NCI-H2196 treated with DMSO at 0.1 percent for 48 hours (cell line): ENCODE measurements at regions not wholly inside any gene's neighbourhood (a gene's known extent, or its start where the extent isn't known, plus 50 kb on each side); places are given as distances from the start of the nearest gene placed in this dataset.
"Not testable (repeated sequence)": the region's sequence is repeated elsewhere in the genome, so short reads cannot be mapped to it uniquely, and the experiment has no call there.

ENCODE experiments used
- DNase-seq: peaks from one replicate; lab custom pipeline; 2025; ENCODE audit not compliant: unreplicated experiment; lab: John Stamatoyannopoulos, UW

DNA sequence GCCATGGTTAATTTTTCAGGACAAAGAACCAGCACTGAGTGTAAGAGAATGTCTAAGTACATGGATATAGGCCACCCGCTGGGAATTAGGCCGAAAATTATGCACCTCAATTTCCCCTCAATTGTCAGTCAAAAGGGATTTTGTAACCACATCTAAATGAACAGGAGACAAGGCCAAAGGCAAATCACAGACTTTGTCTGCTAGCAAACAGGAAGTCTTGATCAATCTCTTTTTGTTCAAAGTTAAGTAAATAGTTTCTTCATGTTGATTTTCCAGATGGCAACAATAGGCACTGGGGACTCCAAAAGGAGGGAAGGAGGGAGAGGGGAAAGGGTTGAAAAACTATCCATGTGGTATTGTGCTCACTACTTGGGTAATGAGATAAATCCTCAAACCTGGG is 276.0 kb downstream of the COG6 start:
- DNase-seq, result no peak

DNA sequence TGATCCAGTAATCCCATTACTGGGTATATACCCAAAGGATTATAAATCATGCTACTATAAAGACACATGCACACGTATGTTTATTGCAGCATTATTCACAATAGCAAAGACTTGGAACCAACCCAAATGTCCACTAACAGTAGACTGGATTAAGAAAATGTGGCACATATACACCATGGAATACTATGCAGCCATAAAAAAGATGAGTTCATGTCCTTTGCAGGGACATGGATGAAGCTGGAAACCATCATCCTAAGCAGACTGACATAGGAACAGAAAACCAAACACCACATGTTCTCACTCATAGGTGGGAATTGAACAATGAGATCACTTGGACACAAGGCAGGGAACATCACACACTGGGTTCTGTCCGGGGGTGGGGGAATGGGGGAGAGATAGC is 277.1 kb downstream of the COG6 start:
- not testable (repeated sequence) for DNase-seq

DNA sequence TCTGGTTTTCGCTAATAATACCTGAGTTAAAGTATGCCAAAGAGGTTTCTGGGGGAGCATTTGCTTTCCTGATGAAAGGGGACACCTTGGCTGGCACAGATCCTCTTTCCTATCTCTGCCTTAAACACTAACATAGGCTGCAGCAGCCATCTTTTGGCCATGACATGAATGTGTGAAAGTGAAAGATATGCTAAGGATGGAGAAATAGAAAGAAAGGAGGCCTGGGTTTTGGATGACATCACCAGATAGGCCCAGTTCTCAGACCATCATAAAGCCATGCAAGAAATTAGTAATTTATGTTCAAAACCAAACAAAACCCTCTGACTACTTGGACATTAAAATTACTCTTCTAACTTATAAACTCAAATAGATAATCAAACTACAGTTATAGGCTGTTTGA is 279.7 kb downstream of the COG6 start:
- no peak for DNase-seq

DNA sequence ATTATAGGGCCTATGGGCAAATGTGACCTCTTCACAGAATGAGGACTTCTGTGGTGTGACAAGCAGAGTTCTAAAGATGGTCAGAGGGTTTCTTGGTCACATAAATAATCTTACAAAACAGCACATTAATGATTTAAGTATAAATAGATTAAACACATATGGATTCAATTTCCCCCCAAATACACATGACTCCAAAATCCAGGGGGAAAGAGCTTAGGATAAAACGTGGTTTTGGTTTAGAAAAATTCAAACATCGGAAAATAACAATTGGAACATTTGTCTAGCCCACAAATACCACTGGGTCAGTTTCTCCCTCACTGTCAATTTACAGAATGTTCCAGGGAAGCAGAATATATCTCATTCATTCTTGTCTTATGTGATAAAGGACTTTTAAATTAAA is 283.1 kb downstream of the COG6 start:
- DNase-seq, result no peak

DNA sequence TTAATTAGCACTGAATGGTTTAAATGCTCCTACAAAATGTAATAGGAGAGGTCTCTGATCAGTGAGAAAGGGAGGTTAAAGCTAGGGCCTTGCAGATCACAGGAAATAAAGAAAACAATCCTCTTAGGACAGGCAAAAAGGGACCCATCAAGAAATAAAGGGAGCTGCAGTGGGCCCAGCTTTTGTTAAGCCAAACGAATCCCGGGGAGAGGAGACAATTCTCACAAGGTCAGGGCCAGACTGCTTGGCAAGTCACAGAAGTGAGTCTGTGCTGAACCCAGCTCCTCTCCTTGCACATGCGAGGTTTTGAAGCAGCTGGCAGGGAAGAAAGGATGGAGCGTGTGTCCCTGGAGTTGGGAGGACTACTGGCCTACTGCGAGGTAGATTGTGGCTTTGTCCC is 285.8 kb downstream of the COG6 start:
- DNase-seq, result no peak

DNA sequence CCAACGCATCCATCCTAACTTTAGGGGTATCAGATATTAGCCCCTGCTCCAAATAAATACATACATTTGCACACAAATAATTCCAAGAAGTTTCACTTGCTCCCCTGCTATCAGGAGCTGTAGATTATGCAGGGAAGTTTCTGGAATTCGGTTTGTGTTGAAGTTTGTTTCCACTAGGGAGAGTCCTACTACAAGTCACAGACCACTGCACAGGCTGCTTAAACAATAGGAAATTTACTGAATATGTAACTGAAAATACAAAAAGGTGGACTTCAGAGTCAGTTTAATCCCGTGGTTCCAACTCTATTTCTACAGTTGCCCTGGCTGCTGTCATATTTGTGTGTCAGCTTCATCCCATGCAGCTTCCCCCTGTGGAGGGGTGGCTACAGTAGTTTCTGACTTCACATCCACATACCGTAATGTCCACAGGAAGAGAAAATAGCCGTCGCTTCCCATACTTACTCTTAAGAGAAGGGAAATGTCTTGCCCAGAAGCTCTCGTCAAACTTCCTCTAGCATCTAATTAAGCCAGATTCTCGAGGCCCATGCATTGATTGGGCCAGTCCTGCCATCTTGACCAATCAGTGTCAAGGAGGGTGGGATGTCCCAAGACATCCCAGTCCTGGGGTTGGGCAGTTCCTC is 286.6 kb downstream of the COG6 start:
- DNase-seq, result no peak

DNA sequence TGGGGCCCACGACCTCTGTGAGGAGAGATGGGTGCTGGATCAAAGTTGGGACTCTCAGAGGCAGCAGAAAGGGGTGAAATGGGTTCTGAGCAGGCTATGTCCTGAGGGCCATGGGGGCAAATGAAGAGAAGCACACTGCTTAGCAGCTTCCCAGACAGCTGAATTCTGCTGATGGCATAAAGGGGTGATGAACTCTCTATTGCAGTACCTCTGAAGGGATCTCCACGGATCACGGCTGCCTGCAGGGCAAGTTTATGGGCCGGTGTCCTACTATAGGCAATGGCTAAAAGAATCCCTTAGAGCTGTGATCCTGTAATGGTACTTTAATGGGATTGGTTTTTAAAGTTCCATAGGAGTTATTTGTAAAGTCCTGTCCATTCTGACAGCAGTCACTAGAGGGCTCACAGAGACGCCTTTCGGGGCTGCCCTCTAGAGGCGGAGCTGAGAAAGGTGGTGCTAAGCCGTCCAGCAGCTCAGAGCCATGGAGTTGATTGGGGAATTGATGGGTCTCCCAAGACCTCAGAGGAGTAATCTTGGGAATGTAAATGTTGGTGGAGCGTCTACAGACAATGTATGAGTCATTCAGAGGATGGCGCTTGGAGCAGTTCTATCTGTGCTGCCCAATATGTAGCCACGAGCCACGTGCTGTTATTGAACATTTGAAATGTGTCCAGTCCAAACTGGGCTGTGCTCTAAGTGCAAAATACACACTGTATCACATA is 287.3 kb downstream of the COG6 start:
- no peak for DNase-seq

DNA sequence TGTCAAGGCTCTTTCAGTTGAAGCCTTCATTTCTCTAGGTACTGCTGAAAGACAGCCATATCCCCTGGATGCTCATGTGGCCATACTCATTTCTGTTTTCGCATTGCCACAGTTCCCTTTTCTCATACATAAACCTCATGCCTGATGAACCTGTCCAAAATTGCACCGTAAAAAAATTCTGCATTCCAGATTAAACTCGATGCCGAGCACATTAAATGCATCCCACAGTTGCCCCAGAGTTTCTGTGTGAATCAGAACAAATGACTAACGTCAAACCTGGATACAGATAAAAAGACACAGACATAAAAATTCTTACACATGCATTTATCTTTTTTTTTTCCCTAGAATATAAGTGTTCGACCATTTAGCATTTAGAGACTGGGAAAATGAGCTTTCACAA is 288.2 kb downstream of the COG6 start:
- no peak for DNase-seq

DNA sequence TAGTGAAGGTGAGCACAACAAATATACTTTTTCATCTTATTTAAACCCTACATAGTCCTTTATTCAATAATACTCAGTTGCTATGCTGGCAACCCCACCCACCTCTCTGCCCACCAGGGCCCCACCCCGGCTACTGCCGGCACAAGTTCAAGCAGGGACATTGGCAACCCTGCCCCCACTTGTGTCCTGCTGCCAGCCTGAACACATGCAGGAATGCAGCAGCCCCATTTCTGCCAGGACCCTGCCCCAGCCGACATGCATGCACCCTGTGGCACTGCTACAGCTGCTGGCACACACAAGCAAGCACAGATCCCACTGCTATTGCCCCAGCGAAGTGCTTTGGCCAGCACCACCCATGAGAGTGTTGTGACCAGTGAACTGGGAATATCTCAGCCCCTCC is 289.8 kb downstream of the COG6 start:
- no peak for DNase-seq

DNA sequence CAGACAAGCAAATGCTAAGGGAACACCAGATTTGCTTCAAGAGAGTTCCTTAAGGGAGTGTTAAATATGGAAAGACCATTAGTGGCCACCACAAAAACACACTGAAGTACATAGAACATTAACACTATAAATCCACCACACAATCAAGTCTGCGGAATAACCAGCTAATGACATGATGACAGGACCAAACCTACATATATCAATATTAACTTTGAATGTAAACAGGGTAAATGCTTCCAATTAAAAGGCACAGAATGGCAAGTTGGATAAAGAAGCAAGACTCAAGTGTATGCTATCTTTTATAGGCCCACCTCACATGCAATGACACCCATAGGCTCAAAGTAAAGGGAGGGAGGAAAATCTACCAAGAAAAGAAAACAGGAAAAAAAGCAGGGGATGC is 291.3 kb downstream of the COG6 start:
- no peak for DNase-seq

DNA sequence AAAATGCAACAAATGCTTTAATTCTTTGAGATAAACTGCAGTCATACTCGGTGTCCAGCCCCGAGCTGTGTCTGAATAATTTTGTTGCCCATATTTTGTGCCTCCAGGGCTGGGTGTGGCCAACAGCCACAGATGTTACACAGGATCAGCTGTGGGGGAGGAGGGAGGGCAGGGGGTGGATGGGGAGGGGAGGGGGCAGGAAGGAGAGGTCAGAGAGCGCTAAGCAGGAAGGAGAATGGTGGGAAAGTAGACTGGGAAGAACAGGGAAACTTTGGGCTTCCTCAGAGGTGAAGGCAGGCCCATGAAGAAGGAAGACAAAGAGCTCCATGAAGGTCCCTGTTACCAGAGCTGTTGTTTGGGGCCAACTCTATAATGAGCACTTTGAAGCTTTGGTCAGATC is 295.8 kb downstream of the COG6 start:
- no peak for DNase-seq

DNA sequence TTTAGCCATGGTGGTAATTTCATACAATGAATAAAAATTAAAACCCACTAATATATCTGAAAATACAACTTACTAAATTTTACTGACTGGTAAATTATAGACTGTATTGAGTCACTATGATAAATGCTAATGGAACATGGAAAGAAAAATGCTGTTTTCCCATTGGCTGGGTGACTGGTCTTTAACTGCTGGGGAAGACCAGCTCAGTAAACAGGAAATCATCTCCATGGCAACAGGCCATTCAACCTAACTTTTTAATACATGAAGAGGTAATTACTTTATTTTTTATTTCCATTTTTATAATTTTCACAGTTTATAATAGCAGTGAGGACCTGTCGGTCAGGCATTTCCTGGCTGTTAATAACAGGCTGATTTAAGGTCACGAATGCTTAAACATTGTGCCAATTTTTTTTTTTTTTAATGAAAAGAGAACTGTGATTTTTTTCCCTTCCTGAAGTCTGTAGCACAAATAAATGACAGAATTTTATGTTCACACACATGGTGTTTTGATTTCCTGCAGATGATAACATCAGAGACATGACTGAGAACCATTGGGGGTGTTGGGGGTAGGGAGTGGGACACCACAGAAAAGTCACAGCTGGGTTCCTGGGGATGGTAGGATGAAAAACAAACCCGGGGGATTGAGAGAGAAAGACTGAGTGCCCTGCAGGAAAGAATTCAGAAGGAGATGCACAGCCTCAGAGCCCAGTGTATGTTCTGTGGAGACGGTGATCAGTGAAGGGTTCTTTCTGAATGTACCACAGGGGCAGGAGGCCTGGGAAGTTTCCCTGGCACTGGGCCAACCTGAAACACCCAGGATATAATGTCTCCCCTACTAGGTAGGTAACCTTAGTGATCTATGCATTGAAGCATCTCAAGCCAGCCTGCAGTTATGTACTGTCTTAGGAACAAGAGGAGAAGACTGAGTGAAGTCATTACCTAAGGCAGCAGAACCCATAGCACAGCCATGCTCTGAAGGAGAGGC is 297.1 kb downstream of the COG6 start:
- DNase-seq, result no peak

DNA sequence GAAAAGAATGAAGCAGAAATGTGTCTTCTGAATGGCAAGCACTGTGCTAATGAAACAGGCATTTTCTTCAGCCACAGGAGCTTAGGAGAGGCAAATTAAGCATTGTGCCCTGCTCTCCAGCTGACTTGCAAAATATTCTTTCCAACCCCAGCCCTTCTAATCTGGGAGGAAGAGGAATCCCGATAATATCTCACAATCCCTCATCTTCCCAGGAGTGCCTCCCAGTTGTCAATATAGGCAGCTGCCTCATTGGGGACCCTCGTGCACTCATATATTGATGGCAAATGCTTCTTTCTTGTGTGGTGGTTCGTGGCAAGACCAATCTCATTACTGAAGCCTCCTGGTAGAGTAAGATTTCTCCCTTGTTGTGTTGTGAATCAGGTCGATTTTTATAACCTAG is 299.0 kb downstream of the COG6 start:
- no peak for DNase-seq

DNA sequence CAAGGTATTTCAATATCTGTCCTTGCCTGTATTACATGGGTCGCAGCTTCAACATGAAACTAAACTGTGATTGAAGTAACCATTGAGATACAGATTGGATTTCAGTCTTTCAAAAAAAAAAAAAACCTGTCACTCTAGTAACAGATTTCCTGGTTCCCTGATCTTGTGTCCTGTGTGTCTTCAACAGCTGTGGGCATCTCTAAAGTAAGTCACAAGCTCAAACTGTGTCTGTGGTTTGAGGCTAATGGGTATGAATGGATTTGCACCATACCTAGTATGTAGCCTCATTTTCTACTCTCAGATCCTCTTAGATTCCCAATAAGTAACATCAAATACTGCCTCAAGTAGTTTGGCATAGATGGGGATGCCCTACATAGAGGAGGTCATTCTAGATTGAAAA is 300.1 kb downstream of the COG6 start:
- no peak for DNase-seq

DNA sequence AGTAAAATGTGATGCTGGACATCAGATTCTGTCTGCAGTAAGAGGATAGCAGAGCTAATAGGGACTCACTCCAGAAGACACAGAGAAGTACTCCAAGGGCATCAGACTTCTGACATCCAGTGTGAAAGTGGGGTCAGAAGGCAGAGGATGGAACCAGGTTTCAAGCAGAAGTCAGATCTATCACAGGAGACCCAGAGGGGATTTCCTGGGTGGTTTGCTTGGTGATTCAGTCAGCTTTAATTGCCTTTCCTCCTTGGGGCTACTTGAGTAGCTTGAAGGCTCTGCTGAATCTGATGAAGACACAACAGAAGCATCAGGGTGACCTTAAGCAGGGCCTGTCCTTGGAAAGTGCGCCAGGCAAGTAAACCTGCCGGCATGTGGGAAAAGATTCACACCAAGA is 300.6 kb downstream of the COG6 start:
- no peak for DNase-seq

DNA sequence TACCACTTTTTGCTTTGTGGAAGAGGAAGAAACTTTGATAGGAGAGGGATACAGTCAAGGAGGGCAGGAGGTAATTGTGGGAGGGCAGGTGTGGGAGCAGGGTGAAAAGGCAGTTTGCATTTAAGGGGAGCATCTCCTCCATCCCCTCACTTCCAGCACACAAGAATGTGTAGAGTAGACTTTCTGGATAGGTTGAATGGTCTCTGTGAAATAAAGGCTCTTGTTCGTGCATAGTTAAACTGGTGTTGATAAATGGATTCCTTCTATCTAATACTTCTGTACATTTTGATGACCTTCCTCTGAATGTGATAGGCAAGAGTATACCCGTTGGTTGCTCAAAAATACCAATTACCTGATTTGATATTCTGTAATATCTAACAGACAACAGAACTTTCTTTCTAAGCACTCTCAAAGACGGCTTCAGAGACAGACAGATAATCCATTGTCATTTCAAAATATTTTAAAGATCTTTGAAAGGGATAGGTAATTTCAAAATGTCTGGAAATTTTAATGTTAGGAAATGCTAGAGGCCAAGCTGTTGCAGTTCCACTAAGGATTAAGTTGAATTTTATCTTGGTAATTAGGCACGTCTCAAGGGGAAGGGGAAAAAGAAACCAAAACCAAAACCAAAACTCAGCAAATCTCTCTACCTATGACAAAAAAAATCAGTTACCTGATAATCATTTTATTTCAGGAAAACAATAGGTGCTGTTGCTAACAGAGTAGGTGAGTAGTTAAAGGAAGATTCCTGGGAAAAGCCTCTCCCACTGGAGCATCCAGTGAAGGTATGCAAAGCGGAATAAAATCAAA is 302.6 kb downstream of the COG6 start:
- DNase-seq, result no peak

DNA sequence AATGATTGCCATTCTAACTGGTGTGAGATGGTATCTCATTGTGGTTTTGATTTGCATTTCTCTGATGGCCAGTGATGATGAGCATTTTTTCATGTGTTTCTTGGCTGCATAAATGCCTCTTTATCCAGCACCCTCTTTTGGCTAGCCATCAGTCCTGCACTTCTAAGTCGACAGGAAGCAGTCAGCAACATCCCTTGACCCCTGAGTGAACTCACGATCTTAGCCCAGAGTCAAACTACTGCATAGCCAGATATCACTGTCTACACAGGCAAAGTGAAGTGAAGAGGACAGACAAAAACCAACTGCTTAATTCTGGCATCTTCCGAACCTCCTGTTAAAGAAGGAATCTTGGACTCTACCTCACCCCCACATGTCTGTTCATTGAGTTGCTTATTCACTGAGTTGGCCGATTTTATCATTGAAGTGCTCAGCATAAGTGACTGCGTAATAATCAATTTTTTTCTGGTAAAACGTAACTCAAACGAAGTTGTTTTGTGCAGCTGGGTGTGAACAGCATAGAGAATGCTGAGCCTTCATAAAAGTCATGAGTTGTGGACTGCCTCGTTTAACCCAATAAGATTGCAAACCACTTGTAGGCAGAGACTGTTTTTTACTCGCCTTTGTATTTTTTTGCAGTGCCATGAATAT is 304.2 kb downstream of the COG6 start:
- no peak for DNase-seq

DNA sequence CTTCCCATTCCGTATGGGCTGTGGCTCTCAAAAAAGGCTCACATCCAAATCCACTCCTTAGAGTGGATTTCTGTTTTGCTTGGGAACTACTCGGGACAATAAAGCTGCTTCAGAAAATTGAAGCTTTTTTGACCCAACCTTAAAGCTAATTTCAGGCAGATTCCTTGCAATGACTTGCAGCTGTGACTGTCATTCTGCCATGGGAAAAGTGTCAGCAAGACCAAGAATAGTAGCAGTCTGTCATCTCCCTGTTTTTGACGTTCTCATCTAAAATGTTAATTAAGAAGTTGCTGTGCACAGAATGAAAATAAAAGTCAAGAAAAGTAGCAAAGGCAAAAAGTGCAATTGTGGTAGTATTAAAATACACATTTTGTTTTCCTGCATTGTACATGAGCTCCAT is 304.7 kb downstream of the COG6 start:
- DNase-seq, result no peak

DNA sequence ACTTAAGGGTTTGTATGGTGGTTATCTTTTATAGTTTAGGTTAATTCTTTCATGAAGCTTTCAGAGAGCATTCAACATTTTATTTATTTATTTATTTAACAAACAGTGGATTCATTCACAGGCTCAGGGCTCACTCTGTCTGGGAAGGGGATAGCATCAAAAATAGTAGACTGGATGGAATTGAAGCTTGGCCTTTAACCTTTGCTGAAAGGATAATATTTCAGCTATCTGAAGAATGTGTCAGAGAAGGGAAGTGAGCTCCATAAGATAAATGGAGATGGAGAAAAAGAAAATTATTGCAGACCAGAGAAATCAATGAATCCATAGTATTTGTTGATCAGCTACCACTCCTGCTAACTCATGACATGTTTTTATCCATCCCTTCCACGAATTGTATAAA is 305.6 kb downstream of the COG6 start:
- DNase-seq, result no peak

DNA sequence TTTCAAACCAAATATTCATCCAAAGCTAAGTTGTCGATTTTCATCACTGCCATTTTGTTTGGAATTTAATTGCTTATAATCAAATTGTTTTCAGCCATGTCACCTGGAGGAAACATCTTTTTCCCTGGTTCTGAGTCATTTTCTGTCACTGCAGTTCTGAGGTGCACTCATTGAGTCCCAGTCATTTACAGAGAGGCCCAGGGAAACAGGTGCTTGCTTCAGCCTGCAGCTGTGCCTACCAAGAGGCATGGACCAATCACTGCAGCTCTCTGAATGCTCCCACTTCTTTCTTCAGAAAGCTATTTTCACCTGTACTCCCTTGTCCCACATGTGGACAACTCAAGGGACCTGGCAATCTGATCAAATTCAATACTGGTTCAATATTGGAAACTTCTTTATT is 308.1 kb downstream of the COG6 start:
- DNase-seq, result no peak

DNA sequence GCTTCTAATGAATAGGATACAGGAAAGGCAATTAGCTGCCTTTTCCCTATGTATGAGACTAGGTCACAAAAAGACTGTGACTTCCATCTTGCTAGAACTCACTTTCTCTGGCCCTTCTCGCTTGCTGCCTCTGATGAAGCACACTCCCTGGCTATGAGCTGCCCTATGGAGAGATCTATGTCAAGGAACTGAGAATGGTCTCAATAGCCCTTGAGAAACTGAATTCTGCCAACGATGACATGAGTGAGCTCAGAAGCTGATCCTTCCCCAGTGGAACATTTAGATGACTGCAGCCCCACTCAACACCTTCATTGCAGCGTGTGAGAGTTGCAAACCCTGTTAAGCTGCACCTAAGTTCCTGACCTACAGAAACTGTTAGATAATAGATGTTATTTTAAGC is 309.8 kb downstream of the COG6 start:
- DNase-seq, result no peak
